Thyroid gland (tissue), 4 donors: ENCODE measurements at regions not wholly inside any gene's neighbourhood (a gene's known extent, or its start where the extent isn't known, plus 50 kb on each side); places are given as distances from the start of the nearest gene placed in this dataset.

Experiments
- POLR2A ChIP-seq, 2 donors: fragments of 450-650 bp; IDR thresholded peaks; one replicate each; pipeline ENCODE4 v1.6.1; 2017; ENCODE audit warnings: antibody characterized with exemption in 2 of 2, mild to moderate bottlenecking in 2 of 2, moderate library complexity in 1 of 2
- TF ChIP-seq, protein P1 (sequence below), 6 experiments: fragments of 200-600 bp in 3 of 6; fragments of 450-650 bp in 3 of 6; sonication (generic) in 3 of 6; IDR thresholded peaks; one replicate each; pipeline ENCODE4 v1.5.1; 2016 to 2019; ENCODE audit warnings: antibody characterized with exemption in 6 of 6, mild to moderate bottlenecking in 2 of 6, inconsistent platforms in 1 of 6, moderate library complexity in 1 of 6

DNA sequence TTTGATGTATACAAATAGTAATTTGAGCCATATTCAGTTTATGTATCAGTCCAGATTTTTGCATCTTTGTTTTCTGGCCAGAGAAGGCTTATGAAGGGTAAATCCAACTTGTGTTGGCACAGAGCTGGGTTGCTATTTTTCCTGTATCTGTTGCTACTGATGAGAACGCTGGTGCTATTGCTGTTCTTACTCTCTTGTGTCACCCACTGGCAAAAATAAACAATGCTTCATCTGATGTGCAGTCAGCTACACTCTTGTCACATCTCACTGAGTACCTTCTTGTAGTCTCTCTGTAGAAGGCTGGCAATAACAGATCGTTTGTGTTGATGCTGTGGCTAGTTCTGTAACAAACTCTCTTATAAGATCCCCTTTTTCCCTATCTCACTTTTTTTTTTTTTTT lies 323.4 kb downstream of the CDH19 start:
- TF ChIP-seq POLR2A (IDR thresholded peaks at IDR 0.05) = no peak
- TF ChIP-seq, protein P1, sequence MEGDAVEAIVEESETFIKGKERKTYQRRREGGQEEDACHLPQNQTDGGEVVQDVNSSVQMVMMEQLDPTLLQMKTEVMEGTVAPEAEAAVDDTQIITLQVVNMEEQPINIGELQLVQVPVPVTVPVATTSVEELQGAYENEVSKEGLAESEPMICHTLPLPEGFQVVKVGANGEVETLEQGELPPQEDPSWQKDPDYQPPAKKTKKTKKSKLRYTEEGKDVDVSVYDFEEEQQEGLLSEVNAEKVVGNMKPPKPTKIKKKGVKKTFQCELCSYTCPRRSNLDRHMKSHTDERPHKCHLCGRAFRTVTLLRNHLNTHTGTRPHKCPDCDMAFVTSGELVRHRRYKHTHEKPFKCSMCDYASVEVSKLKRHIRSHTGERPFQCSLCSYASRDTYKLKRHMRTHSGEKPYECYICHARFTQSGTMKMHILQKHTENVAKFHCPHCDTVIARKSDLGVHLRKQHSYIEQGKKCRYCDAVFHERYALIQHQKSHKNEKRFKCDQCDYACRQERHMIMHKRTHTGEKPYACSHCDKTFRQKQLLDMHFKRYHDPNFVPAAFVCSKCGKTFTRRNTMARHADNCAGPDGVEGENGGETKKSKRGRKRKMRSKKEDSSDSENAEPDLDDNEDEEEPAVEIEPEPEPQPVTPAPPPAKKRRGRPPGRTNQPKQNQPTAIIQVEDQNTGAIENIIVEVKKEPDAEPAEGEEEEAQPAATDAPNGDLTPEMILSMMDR (IDR thresholded peaks at IDR 0.05) = no peak
